Epithelial cell of proximal tubule (primary cell): ENCODE measurements at regions not wholly inside any gene's neighbourhood (a gene's known extent, or its start where the extent isn't known, plus 50 kb on each side); places are given as distances from the start of the nearest gene placed in this dataset.

Source experiments
- DNase-seq: peaks from one replicate; pipeline ENCODE4 v3.0.0-alpha.2; 2011; ENCODE audit warnings: low read depth
- H3K4me3 ChIP-seq: 2 replicates; pipeline ENCODE4 v1.5.1; 2011; ENCODE audit warnings: low read depth, mild to moderate bottlenecking, low read length
- TF ChIP-seq, protein P1 (sequence below): conservative IDR thresholded peaks from 2 replicates; pipeline ENCODE4 v1.5.1; 2012; ENCODE audit warnings: low read depth, mild to moderate bottlenecking, low read length

DNA sequence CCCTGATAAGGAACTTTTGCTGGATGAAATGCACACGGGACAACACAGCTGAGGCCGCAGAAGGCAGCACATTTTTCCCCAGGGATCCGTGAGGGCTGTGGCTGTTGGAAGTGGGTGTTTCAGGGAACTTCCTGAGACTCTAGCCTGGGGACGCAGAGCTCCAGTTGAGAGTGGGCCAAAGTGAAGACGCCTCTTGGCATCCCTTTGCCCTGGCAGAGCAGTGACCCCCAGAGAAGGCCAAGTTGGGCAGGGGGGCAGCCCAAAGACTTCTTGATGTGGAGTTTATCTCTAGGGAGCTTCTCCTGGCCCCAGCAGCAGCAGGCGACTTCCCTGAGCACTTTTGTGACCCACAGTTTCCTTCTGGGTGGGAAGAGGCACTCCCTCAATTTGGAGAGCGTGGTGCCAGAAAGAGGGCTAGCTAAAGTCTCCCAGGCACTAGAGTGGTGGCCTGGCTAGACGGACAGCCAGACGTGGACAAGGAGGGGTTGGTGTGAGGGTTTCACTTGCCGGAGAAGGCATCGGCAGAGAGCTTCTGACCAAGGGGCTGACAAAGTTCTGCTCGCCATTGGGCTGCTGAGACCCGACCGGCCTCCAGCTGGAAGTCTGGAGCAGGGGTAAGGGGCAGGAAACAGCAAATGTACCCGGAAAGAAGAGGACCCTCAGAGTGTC is 108.8 kb downstream of the ACKR3 start:
- DNase-seq = no peak
- TF ChIP-seq, protein P1, sequence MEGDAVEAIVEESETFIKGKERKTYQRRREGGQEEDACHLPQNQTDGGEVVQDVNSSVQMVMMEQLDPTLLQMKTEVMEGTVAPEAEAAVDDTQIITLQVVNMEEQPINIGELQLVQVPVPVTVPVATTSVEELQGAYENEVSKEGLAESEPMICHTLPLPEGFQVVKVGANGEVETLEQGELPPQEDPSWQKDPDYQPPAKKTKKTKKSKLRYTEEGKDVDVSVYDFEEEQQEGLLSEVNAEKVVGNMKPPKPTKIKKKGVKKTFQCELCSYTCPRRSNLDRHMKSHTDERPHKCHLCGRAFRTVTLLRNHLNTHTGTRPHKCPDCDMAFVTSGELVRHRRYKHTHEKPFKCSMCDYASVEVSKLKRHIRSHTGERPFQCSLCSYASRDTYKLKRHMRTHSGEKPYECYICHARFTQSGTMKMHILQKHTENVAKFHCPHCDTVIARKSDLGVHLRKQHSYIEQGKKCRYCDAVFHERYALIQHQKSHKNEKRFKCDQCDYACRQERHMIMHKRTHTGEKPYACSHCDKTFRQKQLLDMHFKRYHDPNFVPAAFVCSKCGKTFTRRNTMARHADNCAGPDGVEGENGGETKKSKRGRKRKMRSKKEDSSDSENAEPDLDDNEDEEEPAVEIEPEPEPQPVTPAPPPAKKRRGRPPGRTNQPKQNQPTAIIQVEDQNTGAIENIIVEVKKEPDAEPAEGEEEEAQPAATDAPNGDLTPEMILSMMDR = no peak
- no peak overlapping the region for H3K4me3 ChIP-seq

DNA sequence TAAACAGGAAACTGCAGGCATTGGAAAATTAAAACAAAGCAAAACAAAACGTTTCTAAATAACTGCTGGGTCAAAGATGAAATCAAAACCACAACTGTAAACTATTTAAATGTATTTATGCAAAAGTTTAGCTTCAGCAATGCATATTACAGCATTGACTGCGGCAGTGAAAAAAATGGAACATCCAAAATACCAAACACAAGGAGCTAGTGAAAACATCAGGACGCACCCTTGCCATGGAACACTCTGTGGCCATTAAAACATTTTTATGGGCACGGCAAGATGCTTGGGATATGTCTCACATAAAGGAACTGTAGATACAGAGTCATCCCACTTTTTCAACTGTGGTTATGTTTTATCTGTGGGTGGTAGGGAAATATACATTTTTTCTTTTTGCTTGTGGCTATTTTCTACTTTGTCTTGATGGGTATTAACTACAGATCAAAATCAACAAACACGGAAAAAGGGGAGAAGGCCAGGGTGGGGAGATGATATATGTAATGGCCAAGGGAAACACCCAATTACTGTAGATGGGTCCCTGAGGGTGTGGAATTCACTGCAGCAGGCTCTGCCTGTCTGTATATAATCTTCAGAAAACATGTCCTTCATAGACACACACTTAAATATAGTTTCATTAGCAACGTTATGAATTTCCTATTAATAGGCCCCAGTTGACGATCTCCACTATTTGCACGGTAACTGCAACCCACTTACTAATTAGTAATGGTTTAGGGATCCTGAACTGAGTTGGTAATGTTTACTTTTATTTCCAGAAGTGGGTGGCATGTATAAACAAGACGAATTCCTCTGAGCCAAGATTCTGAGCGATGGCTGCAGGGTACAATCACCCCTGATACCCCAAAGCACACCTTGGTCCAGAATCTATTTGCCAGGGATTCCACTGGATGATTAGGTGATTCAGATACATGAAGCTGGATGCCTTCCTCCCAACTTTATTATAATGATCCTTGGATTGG is 110.5 kb downstream of the ACKR3 start:
- DNase-seq = no peak
- H3K4me3 ChIP-seq = no peak overlapping the region
- TF ChIP-seq, protein P1 = no peak

DNA sequence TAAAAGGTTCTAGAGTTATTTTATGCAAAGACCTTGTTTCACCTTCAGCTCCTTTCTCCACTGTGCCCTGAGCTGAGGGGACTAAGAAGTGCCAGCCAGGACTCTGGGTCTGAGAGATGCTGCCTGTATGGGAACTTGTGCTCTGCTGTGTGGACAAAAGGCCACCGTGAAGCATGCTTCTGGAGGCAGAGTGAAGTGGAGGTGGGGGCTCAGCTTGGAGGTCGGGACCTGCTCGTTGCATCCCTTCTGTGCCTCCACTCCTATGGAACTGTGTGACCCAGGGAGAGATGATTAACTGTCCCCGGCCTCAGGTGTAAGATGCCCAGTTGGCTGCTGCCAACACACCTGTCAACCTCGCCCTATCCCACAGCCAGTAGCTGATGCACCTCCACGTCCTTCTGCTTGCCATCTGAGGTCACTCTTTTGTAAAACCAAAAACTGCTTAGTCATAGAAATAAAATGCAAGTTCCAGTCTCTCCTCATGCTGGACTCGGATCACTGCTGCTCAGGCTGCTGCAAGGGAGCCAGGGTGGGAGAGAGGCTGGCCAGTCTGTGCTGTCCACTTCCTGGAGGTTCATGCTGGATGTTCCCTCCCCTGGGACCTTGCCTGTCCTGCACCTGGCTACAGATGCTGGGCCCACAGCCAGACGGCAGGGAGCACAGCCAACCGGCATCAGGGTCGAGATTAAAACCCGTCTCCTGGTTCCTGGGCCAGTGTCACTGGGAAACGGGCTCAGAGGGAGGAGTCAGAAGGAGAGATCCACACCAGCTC is 113.2 kb downstream of the ACKR3 start:
- no peak for DNase-seq
- TF ChIP-seq, protein P1 = no peak
- no peak overlapping the region for H3K4me3 ChIP-seq

DNA sequence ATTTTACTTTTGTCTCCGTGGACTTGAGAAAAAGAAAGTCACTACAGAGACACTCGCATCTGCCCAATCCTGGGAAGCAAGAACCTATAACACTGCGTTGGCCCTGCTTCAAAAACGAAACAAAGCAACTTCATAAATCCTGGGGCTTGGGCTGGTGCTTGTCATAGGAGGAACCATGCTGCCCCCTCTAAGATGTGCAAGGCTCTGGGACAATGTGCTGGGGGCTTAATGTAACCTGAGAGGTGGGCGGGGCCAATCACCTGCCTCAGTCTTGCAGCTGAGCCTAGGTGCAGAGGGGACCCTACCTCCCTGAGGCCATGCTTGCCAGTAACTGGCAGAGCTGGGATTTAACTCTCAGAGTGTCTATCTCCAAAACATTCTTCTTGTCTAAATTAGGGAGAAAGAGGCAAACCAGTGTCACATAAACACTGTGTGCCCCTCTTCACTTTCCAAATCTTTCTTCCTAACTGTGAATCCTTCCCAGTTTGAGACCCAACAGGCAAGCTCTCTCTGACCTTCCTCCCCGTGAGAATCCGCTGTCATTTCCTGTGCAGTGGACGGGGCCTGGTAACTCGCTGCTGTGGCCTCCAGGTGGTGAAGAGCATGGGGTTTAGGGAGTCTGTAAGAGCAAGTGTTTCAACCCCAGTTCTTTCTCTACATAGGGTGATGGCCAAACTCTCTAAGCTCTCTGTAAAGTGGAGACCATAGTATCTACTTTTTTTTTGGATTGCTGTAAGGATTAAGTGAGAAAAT is 115.1 kb downstream of the ACKR3 start:
- DNase-seq = no peak
- TF ChIP-seq, protein P1 = no peak
- no peak overlapping the region for H3K4me3 ChIP-seq

DNA sequence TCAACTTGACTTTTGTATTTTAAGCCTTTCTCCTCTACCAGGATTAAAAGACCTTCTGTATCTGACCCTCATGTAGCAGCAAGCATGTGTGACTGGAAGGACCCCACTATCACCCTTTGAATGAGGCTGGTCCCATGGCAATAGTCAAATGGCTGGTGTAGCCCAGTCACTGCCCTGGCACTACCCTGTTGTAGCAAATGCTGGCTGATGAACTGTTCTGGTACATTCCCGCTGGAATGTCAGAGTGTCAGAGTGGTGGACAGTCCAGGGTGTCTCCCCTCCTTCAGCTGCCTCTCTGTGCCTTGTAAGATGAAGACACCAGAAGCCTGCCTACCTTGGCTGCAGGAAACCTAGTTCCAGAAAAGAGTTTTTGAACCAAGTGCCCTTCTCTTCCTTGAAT is 115.7 kb downstream of the ACKR3 start:
- DNase-seq = no peak
- TF ChIP-seq, protein P1 = no peak
- H3K4me3 ChIP-seq = no peak overlapping the region

DNA sequence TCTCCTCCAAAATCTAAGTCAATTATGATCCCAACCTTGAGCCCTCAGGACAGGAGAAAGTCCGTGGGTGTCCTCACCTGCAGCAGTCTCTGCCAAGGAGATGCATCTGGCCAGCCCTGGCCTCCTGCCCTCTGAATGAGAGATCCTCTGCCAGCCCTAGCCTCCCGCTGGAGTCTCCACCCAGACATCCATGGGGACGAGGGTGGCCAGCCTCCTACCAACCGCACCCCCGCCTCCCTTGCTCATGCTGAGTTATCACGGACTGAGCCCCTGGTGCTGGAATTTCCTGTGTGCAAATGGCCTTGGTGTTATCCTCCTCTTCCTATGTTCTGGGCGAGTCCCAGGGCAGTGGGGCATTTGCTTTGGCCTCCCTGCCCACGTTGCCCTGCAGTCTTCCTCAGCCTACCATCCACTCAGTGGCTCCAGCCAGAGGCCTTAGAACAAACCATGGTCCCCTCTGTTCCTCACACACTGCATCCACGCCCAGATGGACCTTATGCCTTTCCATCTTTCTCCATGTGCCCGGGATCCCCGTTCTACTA is 116.4 kb downstream of the ACKR3 start:
- TF ChIP-seq, protein P1 = no peak
- DNase-seq = no peak
- H3K4me3 ChIP-seq = no peak overlapping the region
